ENCODE measurements at regions not wholly inside any gene's neighbourhood (a gene's known extent, or its start where the extent isn't known, plus 50 kb on each side); places are given as distances from the start of the nearest gene placed in this dataset.

DNA sequence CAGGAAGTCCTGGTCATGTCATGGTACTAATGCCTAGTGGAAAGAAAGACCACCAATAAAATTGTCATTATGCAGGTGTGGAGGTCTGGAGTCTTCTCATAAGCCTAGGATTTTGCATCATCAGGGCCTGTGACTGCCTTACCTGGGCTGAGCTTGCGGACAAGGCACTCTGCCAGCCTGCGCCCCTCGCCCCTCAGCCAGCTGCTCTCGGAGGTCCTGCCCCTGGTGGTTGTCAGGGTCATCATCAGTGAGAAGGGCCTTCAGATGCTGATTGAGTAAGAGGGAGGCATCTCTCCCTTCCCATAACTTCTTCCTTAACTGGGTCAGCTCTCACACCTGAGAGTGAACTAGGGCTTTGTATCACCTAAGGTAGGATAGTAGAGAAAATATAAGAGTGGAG lies 132.8 kb downstream of the DCLK3 start:
- Histone ChIP-seq H3K4me3 (no peak overlapping the region), H3K27ac (no peak overlapping the region), H3K27me3 (no peaks in the 10 kb centered on the region), H3K4me1 (no peaks in the 10 kb centered on the region), H3K9me3 (no peaks in the 10 kb centered on the region), H3K36me3 (no peaks in the 10 kb centered on the region)
- no peak for DNase-seq
- intact Hi-C loops (cut with DNase I; ENCODE audit: low total_unique reads), result no loop called here
- TF ChIP-seq, protein P1, sequence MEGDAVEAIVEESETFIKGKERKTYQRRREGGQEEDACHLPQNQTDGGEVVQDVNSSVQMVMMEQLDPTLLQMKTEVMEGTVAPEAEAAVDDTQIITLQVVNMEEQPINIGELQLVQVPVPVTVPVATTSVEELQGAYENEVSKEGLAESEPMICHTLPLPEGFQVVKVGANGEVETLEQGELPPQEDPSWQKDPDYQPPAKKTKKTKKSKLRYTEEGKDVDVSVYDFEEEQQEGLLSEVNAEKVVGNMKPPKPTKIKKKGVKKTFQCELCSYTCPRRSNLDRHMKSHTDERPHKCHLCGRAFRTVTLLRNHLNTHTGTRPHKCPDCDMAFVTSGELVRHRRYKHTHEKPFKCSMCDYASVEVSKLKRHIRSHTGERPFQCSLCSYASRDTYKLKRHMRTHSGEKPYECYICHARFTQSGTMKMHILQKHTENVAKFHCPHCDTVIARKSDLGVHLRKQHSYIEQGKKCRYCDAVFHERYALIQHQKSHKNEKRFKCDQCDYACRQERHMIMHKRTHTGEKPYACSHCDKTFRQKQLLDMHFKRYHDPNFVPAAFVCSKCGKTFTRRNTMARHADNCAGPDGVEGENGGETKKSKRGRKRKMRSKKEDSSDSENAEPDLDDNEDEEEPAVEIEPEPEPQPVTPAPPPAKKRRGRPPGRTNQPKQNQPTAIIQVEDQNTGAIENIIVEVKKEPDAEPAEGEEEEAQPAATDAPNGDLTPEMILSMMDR (IDR thresholded peaks at IDR 0.05), result no peak

DNA sequence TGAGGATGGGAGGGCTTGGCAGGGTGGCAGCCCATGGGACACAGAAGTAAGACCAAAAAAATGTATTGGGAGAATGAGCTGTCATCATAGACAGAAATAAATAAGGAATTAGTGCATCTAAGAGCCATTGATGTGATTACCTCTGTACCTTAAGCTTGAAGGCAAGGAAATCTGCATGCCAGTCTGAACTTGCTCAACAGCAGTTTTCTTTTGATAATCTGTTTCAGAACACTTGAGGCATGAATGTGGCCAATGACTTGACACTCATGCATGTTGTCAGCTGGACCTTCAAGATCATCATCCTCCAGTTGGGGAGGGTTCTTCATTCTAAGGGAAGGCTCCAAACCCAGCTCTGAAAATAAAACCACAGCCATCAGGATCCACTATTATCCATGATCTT lies 148.5 kb downstream of the DCLK3 start:
- DNase-seq, result no peak
- H3K4me3 ChIP-seq, result no peak overlapping the region
- no peaks in the 10 kb centered on the region for H3K27me3 ChIP-seq
- no peak overlapping the region for H3K27ac ChIP-seq
- H3K9me3 ChIP-seq, result no peaks in the 10 kb centered on the region
- TF ChIP-seq, protein P1 (IDR thresholded peaks at IDR 0.05), result no peak
- no peaks in the 10 kb centered on the region for H3K4me1 ChIP-seq
- no peaks in the 10 kb centered on the region for H3K36me3 ChIP-seq
- intact Hi-C loops (cut with DNase I; ENCODE audit: low total_unique reads), result no loop called here

- no peaks in the 10 kb centered on the region for H3K36me3 ChIP-seq
- TF ChIP-seq, protein P1 (IDR thresholded peaks at IDR 0.05), result no peak
- no peaks in the 10 kb centered on the region for H3K27me3 ChIP-seq
- DNase-seq, result no peak
- H3K27ac ChIP-seq, result no peak overlapping the region
- no peaks in the 10 kb centered on the region for H3K9me3 ChIP-seq
- H3K4me3 ChIP-seq, result no peak overlapping the region
- intact Hi-C loops (cut with DNase I; ENCODE audit: low total_unique reads), result no loop called here
- peaks cover 0 to 10% (median 0%) of the 10 kb centered on the region in 4 donors for H3K4me1 ChIP-seq
These were observed 157.2 kb downstream of the DCLK3 start for GRCh38 chr3:36606871-36607765.

DNA sequence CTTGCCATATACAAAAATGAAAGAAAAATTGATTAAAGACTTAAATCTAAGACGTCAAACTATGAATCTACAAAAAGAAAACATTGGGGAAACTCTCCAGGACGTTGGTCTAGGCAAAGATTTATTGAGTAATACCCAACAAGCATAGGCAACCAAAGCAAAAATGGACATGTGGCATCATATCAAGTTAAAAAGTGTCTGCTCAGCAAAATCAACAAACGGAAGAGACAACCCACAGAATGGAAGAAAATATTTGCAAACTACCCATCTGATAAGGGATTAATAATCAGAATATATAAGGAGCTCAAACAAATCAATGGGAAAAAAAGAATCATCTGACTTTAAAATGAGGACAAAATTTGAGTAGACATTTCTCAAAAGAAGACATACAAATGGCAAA lies 160.9 kb downstream of the DCLK3 start:
- Histone ChIP-seq H3K4me3 (no peak overlapping the region), H3K36me3 (no peaks in the 10 kb centered on the region), H3K27me3 (no peaks in the 10 kb centered on the region), H3K9me3 (no peaks in the 10 kb centered on the region), H3K27ac (no peak overlapping the region), H3K4me1 (peaks cover 0 to 23% (median 0%) of the 10 kb centered on the region in 4 donors)
- TF ChIP-seq, protein P1 (IDR thresholded peaks at IDR 0.05), result no peak
- intact Hi-C loops (cut with DNase I; ENCODE audit: low total_unique reads), result no loop called here
- DNase-seq, result no peak

DNA sequence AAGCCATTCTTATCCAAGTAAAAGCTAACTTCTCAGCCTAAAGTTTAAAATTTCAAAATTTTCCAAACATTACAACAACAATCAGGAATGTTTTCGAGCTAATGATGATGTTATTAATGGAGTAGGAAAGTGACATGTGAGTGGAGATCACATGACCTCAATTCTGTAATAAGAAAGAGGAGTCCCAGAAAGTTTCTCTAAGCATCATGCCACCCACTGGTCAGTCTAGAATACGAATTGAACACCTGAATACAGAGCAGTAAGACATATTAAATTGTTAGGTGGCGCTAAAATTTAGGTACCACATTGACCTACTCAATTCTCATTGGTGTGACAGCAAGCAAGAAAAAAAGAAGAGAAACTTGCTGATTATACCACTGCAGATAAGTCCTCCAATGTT lies 163.9 kb downstream of the DCLK3 start:
- H3K27ac ChIP-seq, result no peak overlapping the region
- no peaks in the 10 kb centered on the region for H3K36me3 ChIP-seq
- no peak for DNase-seq
- H3K27me3 ChIP-seq, result no peaks in the 10 kb centered on the region
- H3K4me3 ChIP-seq, result no peak overlapping the region
- TF ChIP-seq, protein P1 (IDR thresholded peaks at IDR 0.05), result no peak
- intact Hi-C loops (cut with DNase I; ENCODE audit: low total_unique reads), result no loop called here
- H3K4me1 ChIP-seq, result peaks cover 0 to 13% (median 0%) of the 10 kb centered on the region in 4 donors
- no peaks in the 10 kb centered on the region for H3K9me3 ChIP-seq
